ENCODE measurements at regions not wholly inside any gene's neighbourhood (a gene's known extent, or its start where the extent isn't known, plus 50 kb on each side); places are given as distances from the start of the nearest gene placed in this dataset.

- POLR2A ChIA-PET: no interaction called here
- DNase-seq (ENCODE audit: low spot score) (no peak), ATAC-seq (no peak; the same call in 1 of the 2 replicates)
- Mint-ChIP-seq H3K27ac (no peak overlapping the region), H3K4me1 (peaks cover 3% of the 10 kb centered on the region; the same call in 1 of the 2 replicates), H3K9me3 (no peaks in the 10 kb centered on the region), H3K27me3 (ENCODE audit: low read depth) (no peaks in the 10 kb centered on the region), H3K36me3 (no peaks in the 10 kb centered on the region), H3K4me3 (no peak overlapping the region)
- CTCF ChIA-PET: no interaction called here
- TF ChIP-seq OVOL2 (CRISPR knock-in tag; IDR thresholded peaks at IDR 0.05; ENCODE audit: borderline replicate concordance) (no peak), MYBL2 (CRISPR knock-in tag; IDR thresholded peaks at IDR 0.05) (no peak), JAZF1 (CRISPR knock-in tag; IDR thresholded peaks at IDR 0.05) (no peak), PREB (CRISPR knock-in tag; IDR thresholded peaks at IDR 0.05; ENCODE audit: borderline replicate concordance) (no peak), ERG (CRISPR knock-in tag; IDR thresholded peaks at IDR 0.05) (no peak), ZNF219 (CRISPR knock-in tag; IDR thresholded peaks at IDR 0.05; ENCODE audit: borderline replicate concordance) (no peak), SP1 (CRISPR knock-in tag; conservative IDR thresholded peaks at IDR 0.05) (no peak), FOXJ3 (CRISPR knock-in tag; IDR thresholded peaks at IDR 0.05; ENCODE audit: borderline replicate concordance) (no peak), PRDM15 (CRISPR knock-in tag; IDR thresholded peaks at IDR 0.05) (no peak), ZNF423 (CRISPR knock-in tag; IDR thresholded peaks at IDR 0.05) (no peak), TEAD4 (CRISPR knock-in tag; IDR thresholded peaks at IDR 0.05) (no peak)
Observed at GRCh38 chr4:126071346-126072333, 756.9 kb downstream of the FAT4 start.

- ATAC-seq (no peak), DNase-seq (ENCODE audit: low spot score) (no peak)
- H3K4me3 Mint-ChIP-seq: no peak overlapping the region
- no peaks in the 10 kb centered on the region; the same call in 1 of the 2 replicates for H3K9me3 Mint-ChIP-seq
- no peaks in the 10 kb centered on the region for H3K36me3 Mint-ChIP-seq
- ChIA-PET POLR2A (no interaction called here), CTCF (no interaction called here)
- no peak overlapping the region for H3K27ac Mint-ChIP-seq
- no peaks in the 10 kb centered on the region for H3K27me3 Mint-ChIP-seq (ENCODE audit: low read depth)
- H3K4me1 Mint-ChIP-seq: no peaks in the 10 kb centered on the region
- no peak for TF ChIP-seq MAX (CRISPR knock-in tag; IDR thresholded peaks at IDR 0.05)
- no peak for TF ChIP-seq CREM (CRISPR knock-in tag; IDR thresholded peaks at IDR 0.05)
- no peak for TF ChIP-seq ZMAT4 (CRISPR knock-in tag; IDR thresholded peaks at IDR 0.05)
- TF ChIP-seq SMAD3 (CRISPR knock-in tag; IDR thresholded peaks at IDR 0.05; ENCODE audit: borderline replicate concordance): no peak
- no peak for TF ChIP-seq ERG (CRISPR knock-in tag; IDR thresholded peaks at IDR 0.05)
- TF ChIP-seq ZNF416 (CRISPR knock-in tag; IDR thresholded peaks at IDR 0.05): no peak
- TF ChIP-seq NFYB (CRISPR knock-in tag; conservative IDR thresholded peaks at IDR 0.05; ENCODE audit: low read depth): no peak
- no peak for TF ChIP-seq HMGA2 (CRISPR knock-in tag; IDR thresholded peaks at IDR 0.05)
- no peak for TF ChIP-seq KAT7 (CRISPR knock-in tag; IDR thresholded peaks at IDR 0.05; ENCODE audit: borderline replicate concordance)
- TF ChIP-seq CBFB (CRISPR knock-in tag; IDR thresholded peaks at IDR 0.05; ENCODE audit: low read depth): no peak
- TF ChIP-seq PRDM15 (CRISPR knock-in tag; IDR thresholded peaks at IDR 0.05): no peak
- TF ChIP-seq OVOL2 (CRISPR knock-in tag; IDR thresholded peaks at IDR 0.05; ENCODE audit: borderline replicate concordance): no peak
- TF ChIP-seq JAZF1 (CRISPR knock-in tag; IDR thresholded peaks at IDR 0.05): no peak
- no peak for TF ChIP-seq GABPB1 (CRISPR knock-in tag; IDR thresholded peaks at IDR 0.05)
Observed at GRCh38 chr4:126081336-126081735, 766.6 kb downstream of the FAT4 start.
